HG03571 (cell line): ENCODE measurements at regions not wholly inside any gene's neighbourhood (a gene's known extent, or its start where the extent isn't known, plus 50 kb on each side); places are given as distances from the start of the nearest gene placed in this dataset.
"Not testable (repeated sequence)": the region's sequence is repeated elsewhere in the genome, so short reads cannot be mapped to it uniquely, and the experiment has no call there.

Source experiments
- ATAC-seq: cut with Tn5 transposase; IDR thresholded peaks from one replicate; pipeline ENCODE4 v1.9.1; 2021; ENCODE audit not compliant: unreplicated experiment

- ATAC-seq, result no peak
These were observed 83.2 kb downstream of the MANEA start for GRCh38 chr6:95660544-95660943.

GRCh38 chr6:95670011-95670463 lies 92.7 kb downstream of the MANEA start:
- ATAC-seq, result no peak

- ATAC-seq, result no peak
These were observed 98.8 kb downstream of the MANEA start for GRCh38 chr6:95676011-95676628.

GRCh38 chr6:95679981-95680380 lies 102.6 kb downstream of the MANEA start:
- ATAC-seq, result no peak

- ATAC-seq, result no peak
These were observed 104.4 kb downstream of the MANEA start for GRCh38 chr6:95681736-95682135.

GRCh38 chr6:95682476-95682875 lies 105.1 kb downstream of the MANEA start:
- no peak for ATAC-seq

GRCh38 chr6:95685822-95686221 lies 108.5 kb downstream of the MANEA start:
- no peak for ATAC-seq

GRCh38 chr6:95686272-95686671 lies 108.9 kb downstream of the MANEA start:
- ATAC-seq, result no peak

- no peak for ATAC-seq
These were observed 109.6 kb downstream of the MANEA start for GRCh38 chr6:95686895-95687294.

GRCh38 chr6:95687839-95688238 lies 110.5 kb downstream of the MANEA start:
- ATAC-seq, result no peak

- ATAC-seq, result peak; percentile 47
These were observed 113.0 kb downstream of the MANEA start for GRCh38 chr6:95690328-95690727.

- ATAC-seq, result no peak
These were observed 115.8 kb downstream of the MANEA start for GRCh38 chr6:95693108-95693507.

GRCh38 chr6:95698271-95698670 lies 120.9 kb downstream of the MANEA start:
- ATAC-seq, result no peak

GRCh38 chr6:95723638-95724037 lies 146.3 kb downstream of the MANEA start:
- no peak for ATAC-seq

- ATAC-seq, result no peak
These were observed 148.0 kb downstream of the MANEA start for GRCh38 chr6:95725344-95725743.

- ATAC-seq, result no peak
These were observed 162.8 kb downstream of the MANEA start for GRCh38 chr6:95740157-95740556.

GRCh38 chr6:95741045-95741444 lies 163.7 kb downstream of the MANEA start:
- no peak for ATAC-seq

- no peak for ATAC-seq
These were observed 165.5 kb downstream of the MANEA start for GRCh38 chr6:95742767-95743289.

- no peak for ATAC-seq
These were observed 166.3 kb downstream of the MANEA start for GRCh38 chr6:95743591-95743990.

GRCh38 chr6:95758236-95759069 lies 181.1 kb downstream of the MANEA start:
- ATAC-seq, result not testable (repeated sequence)

- ATAC-seq, result no peak
These were observed 190.6 kb downstream of the MANEA start for GRCh38 chr6:95767897-95768463.

- no peak for ATAC-seq
These were observed 191.2 kb downstream of the MANEA start for GRCh38 chr6:95768539-95768938.
